Heart right ventricle (tissue), 16 donors: ENCODE measurements at regions not wholly inside any gene's neighbourhood (a gene's known extent, or its start where the extent isn't known, plus 50 kb on each side); places are given as distances from the start of the nearest gene placed in this dataset.

Source experiments
- ATAC-seq, 8 donors: fragments of 200-7000 bp; cut with Tn5 transposase; one replicate each; pipeline ENCODE4 v1.9.1; 2020; ENCODE audit warnings: mild to moderate bottlenecking in 8 of 8, moderate library complexity in 8 of 8, moderate number of reproducible peaks in 1 of 8
- DNase-seq, 2 donors: peaks; one replicate each; pipeline ENCODE4 v3.0.0-alpha.2; 2020
- H3K27ac ChIP-seq, 10 donors: fragments of 200-600 bp; sonication (generic) in 2 of 10; one replicate each; pipeline versions ENCODE4 v1.5.0 to v1.8.0; 2020 to 2022; ENCODE audit warnings: mild to moderate bottlenecking in 3 of 10
- H3K27me3 ChIP-seq, 7 donors: fragments of 200-600 bp; one replicate each; pipeline ENCODE4 v1.8.0; 2021 to 2022; ENCODE audit warnings: mild to moderate bottlenecking in 2 of 7
- H3K36me3 ChIP-seq, 9 donors: fragments of 200-600 bp; sonication (generic) in 1 of 9; one replicate each; pipeline versions ENCODE4 v1.5.0 to v1.8.0; 2020 to 2022; ENCODE audit warnings: mild to moderate bottlenecking in 2 of 9
- H3K4me1 ChIP-seq, 9 donors: fragments of 200-600 bp; sonication (generic) in 1 of 9; one replicate each; pipeline versions ENCODE4 v1.5.0 to v1.8.0; 2020 to 2022; ENCODE audit warnings: mild to moderate bottlenecking in 4 of 9
- H3K4me3 ChIP-seq, 10 donors: fragments of 200-600 bp; sonication (generic) in 2 of 10; one replicate each; pipeline versions ENCODE4 v1.5.0 to v1.8.0; 2020 to 2022; ENCODE audit warnings: mild to moderate bottlenecking in 7 of 10, moderate library complexity in 2 of 10
- H3K9me3 ChIP-seq, 11 donors: fragments of 200-600 bp in 10 of 11; sonication (generic) in 2 of 11; one replicate each; pipeline versions ENCODE4 v1.5.0 to v1.8.0; 2013 to 2022; ENCODE audit warnings: mild to moderate bottlenecking in 2 of 11, control low read depth in 1 of 11, moderate library complexity in 1 of 11
- WGBS, 2 donors: extraction: QIAGEN DNeasy Blood & Tissue Kit; methylation state at CpG; one replicate each; pipeline ENCODE4 v1.1.7; 2013; ENCODE audit warnings: inconsistent platforms in 1 of 2; 5-methylcytosine and 5-hydroxymethylcytosine counted together
- intact Hi-C, 10 donors: fragments of 100-400 bp; cut with DNase I; formaldehyde crosslinking; loops; one replicate each; pipeline versions ENCODE4 v1.11.1 to v1.14.2; 2022
- TF ChIP-seq, protein P1 (sequence below), 9 donors: fragments of 200-600 bp; sonication (generic) in 2 of 9; IDR thresholded peaks; one replicate each; pipeline versions ENCODE4 v1.5.0 to v1.8.0; 2021 to 2022; ENCODE audit warnings: antibody characterized with exemption in 9 of 9, mild to moderate bottlenecking in 5 of 9, moderate library complexity in 1 of 9
- donor health status: Arrhythmogenic right ventricular cardiomyopathy.
- donor health status: ischemic (EF 13 %, LVEDD 7.1; RV severe dilation, severe dysfunction).
- donor health status: healthy with polysubstance abuse.
- donor health status: DM: no; HTN: yes; CAD: no.
- donor health status: DM: no; HTN: no; CAD: no.
- donor health status: ischemic (EF 25% LVEDD 6.9; RV normal size, moderate dysfunction).
- donor health status: ischemic (EF 25% LVEDD 5.7; RV mildly dilated, moderate dysfunction).
- donor health status: healthy.
- donor health status: DM: yes; HTN: yes; CAD: no.
- donor health status: Ischemic cardiomyopathy.
- donor health status: ischemic (EF 35%, LVEDD 5.7; RV mildly dilated, moderate dysfunction).
- donor health status: nonischemic (EF 11% LVEDD 7.7; RV severe dilation, severe dysfunction).
- donor health status: DM: yes; HTN: yes; CAD: no.
- donor health status: PGD.
- donor health status: ischemic (EF 29% LVEDD 5.4; RV normal size, mild dysfunction).
- donor health status: nonischemic (EF 23%, LVEDD 6.1; RV moderate dilation, normal function).

- peaks cover 0 to 4% (median 0%) of the 10 kb centered on the region in 11 donors for H3K9me3 ChIP-seq
- ATAC-seq (no peak), DNase-seq (no peak)
- H3K4me3 ChIP-seq = no peak overlapping the region
- H3K27me3 ChIP-seq = peaks cover 0 to 66% (median 37%) of the 10 kb centered on the region in 7 donors
- WGBS, 2 donors = 79 to 81% methylated on average over 7 of the region's 7 CpGs
- H3K36me3 ChIP-seq = no peaks in the 10 kb centered on the region
- H3K4me1 ChIP-seq = no peaks in the 10 kb centered on the region
- no peak overlapping the region for H3K27ac ChIP-seq
- intact Hi-C loops = no loop called here
- TF ChIP-seq, protein P1, sequence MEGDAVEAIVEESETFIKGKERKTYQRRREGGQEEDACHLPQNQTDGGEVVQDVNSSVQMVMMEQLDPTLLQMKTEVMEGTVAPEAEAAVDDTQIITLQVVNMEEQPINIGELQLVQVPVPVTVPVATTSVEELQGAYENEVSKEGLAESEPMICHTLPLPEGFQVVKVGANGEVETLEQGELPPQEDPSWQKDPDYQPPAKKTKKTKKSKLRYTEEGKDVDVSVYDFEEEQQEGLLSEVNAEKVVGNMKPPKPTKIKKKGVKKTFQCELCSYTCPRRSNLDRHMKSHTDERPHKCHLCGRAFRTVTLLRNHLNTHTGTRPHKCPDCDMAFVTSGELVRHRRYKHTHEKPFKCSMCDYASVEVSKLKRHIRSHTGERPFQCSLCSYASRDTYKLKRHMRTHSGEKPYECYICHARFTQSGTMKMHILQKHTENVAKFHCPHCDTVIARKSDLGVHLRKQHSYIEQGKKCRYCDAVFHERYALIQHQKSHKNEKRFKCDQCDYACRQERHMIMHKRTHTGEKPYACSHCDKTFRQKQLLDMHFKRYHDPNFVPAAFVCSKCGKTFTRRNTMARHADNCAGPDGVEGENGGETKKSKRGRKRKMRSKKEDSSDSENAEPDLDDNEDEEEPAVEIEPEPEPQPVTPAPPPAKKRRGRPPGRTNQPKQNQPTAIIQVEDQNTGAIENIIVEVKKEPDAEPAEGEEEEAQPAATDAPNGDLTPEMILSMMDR (IDR thresholded peaks at IDR 0.05) = no peak
These were observed 153.4 kb downstream of the FBLN2 start for GRCh38 chr3:13702286-13702685.

GRCh38 chr3:13700889-13701288, 152.0 kb downstream of the FBLN2 start:
- Histone ChIP-seq H3K4me3 (no peak overlapping the region), H3K36me3 (no peaks in the 10 kb centered on the region), H3K4me1 (no peaks in the 10 kb centered on the region), H3K27ac (no peak overlapping the region), H3K9me3 (no peaks in the 10 kb centered on the region), H3K27me3 (peaks cover 0 to 74% (median 44%) of the 10 kb centered on the region in 7 donors)
- intact Hi-C loops = no loop called here
- TF ChIP-seq, protein P1 (IDR thresholded peaks at IDR 0.05) = no peak
- 77 to 79% methylated on average over 8 of the region's 8 CpGs for WGBS, 2 donors
- no peak for DNase-seq
- no peak for ATAC-seq

DNA sequence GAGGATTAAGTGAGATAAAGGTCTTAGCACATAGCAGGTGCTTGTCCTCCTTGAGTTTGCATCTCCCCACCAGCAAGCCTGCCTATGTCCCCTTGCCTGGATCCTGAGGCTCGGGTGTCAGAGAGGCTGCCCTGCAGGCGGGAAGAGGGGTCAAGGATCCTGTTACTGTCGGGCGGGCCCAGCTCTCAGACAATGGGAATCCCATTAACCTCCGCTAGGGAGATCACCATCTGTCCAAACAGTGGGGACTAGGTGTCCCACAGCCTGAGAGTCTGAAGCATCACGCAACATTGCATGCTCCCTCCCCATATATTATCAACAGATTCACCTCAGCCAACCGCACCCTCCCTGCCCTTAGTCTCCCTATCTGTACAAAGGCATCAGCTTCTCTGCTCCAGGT, 151.4 kb downstream of the FBLN2 start:
- H3K4me3 ChIP-seq = no peak overlapping the region
- H3K27me3 ChIP-seq = peaks cover 0 to 69% (median 46%) of the 10 kb centered on the region in 7 donors
- no peaks in the 10 kb centered on the region for H3K4me1 ChIP-seq
- intact Hi-C loops = no loop called here
- no peaks in the 10 kb centered on the region for H3K9me3 ChIP-seq
- H3K27ac ChIP-seq = no peak overlapping the region
- ATAC-seq = no peak
- no peak for DNase-seq
- no peaks in the 10 kb centered on the region for H3K36me3 ChIP-seq
- 27 to 40% methylated on average over 7 of the region's 7 CpGs for WGBS, 2 donors
- TF ChIP-seq, protein P1 (IDR thresholded peaks at IDR 0.05) = no peak

DNA sequence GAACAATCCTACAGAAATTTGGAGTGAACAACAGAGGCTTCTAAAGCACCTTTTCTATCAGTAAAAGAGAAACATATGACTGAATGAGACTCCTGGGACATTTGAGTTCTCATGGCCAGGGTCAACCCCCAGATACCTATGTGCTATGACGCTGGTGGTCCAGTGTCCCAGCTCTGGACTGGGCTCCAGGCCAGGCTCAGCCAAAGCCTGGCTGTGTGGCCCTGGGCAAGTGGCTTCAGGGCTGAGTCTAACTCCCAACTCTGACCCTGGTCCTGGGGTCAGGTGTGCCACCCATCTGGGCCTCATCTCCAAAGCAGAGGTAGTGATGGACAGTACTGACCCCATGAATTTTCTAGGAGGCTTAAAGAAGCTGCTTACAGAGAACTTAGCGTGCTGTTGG, 147.8 kb downstream of the FBLN2 start:
- peaks cover 0 to 50% (median 36%) of the 10 kb centered on the region in 7 donors for H3K27me3 ChIP-seq
- 73 to 76% methylated on average over 2 of the region's 2 CpGs for WGBS, 2 donors
- no peaks in the 10 kb centered on the region for H3K36me3 ChIP-seq
- no peak overlapping the region for H3K4me3 ChIP-seq
- DNase-seq (no peak), ATAC-seq (no peak)
- peaks cover 0 to 7% (median 0%) of the 10 kb centered on the region in 11 donors for H3K9me3 ChIP-seq
- intact Hi-C loops = no loop called here
- TF ChIP-seq, protein P1 (IDR thresholded peaks at IDR 0.05) = no peak
- H3K4me1 ChIP-seq = no peaks in the 10 kb centered on the region
- no peak overlapping the region for H3K27ac ChIP-seq
